CD14-positive monocyte (primary cell): ENCODE measurements at regions not wholly inside any gene's neighbourhood (a gene's known extent, or its start where the extent isn't known, plus 50 kb on each side); places are given as distances from the start of the nearest gene placed in this dataset.

ENCODE experiments used
- DNase-seq, 3 donors: peaks; one replicate each; pipeline ENCODE4 v3.0.0-alpha.2; 2011 to 2022
- H2AFZ ChIP-seq: 2 replicates; pipeline ENCODE4 v1.6.0; 2012; ENCODE audit warnings: mild to moderate bottlenecking, low read depth, low read length, inconsistent platforms; ENCODE audit not compliant: insufficient read depth, poor library complexity, severe bottlenecking
- H3K27ac ChIP-seq, 2 donors: 1 replicate in 1 of 2; 2 replicates in 1 of 2; pipeline ENCODE4 v1.5.1; 2012 to 2013; ENCODE audit warnings: low read length in 2 of 2, control low read depth in 1 of 2, inconsistent platforms in 1 of 2, low read depth in 1 of 2, mild to moderate bottlenecking in 1 of 2
- H3K27me3 ChIP-seq, 2 donors: one replicate each; pipeline versions ENCODE4 v1.6.0 to v1.6.1; 2011 to 2013; ENCODE audit warnings: low read length in 2 of 2; ENCODE audit not compliant: control insufficient read depth in 2 of 2, insufficient read depth in 2 of 2
- H3K36me3 ChIP-seq, 2 donors: replicated peaks in 1 of 2; 1 replicate in 1 of 2; 2 replicates in 1 of 2; pipeline versions ENCODE4 v1.5.1 to v1.6.1; 2012 to 2013; ENCODE audit warnings: low read length in 2 of 2, control low read depth in 1 of 2, inconsistent platforms in 1 of 2, mild to moderate bottlenecking in 1 of 2; ENCODE audit not compliant: insufficient read depth in 2 of 2, control insufficient read depth in 1 of 2
- H3K4me1 ChIP-seq, 2 donors: 1 replicate in 1 of 2; 2 replicates in 1 of 2; pipeline versions ENCODE4 v1.5.1 to v1.6.1; 2012 to 2013; ENCODE audit warnings: low read length in 2 of 2, control low read depth in 1 of 2, inconsistent platforms in 1 of 2, mild to moderate bottlenecking in 1 of 2, moderate library complexity in 1 of 2; ENCODE audit not compliant: insufficient read depth in 2 of 2, control insufficient read depth in 1 of 2
- H3K4me2 ChIP-seq: replicated peaks from 2 replicates; pipeline ENCODE3; 2012; ENCODE audit warnings: low read length, moderate library complexity, mild to moderate bottlenecking; ENCODE audit not compliant: poor library complexity, severe bottlenecking; ENCODE audit errors: extremely low read depth
- H3K4me3 ChIP-seq, 3 experiments: fragments of 200-600 bp in 1 of 3; sonication (generic) in 1 of 3; replicated peaks in 1 of 3; 1 replicate in 2 of 3; 2 replicates in 1 of 3; pipeline ENCODE4 v1.5.1; 2011 to 2013; ENCODE audit warnings: low read length in 3 of 3, mild to moderate bottlenecking in 3 of 3, control low read depth in 2 of 3, low read depth in 2 of 3, inconsistent platforms in 1 of 3, moderate library complexity in 1 of 3
- H3K79me2 ChIP-seq: 2 replicates; pipeline ENCODE4 v1.6.0; 2012; ENCODE audit warnings: mild to moderate bottlenecking, control low read depth, inconsistent platforms, low read length, moderate library complexity; ENCODE audit not compliant: insufficient read depth
- H3K9ac ChIP-seq: 2 replicates; pipeline ENCODE4 v1.6.0; 2017; ENCODE audit warnings: low read length, mild to moderate bottlenecking; ENCODE audit not compliant: insufficient read depth, poor library complexity, severe bottlenecking
- H3K9me3 ChIP-seq, 2 donors: replicated peaks in 1 of 2; 1 replicate in 1 of 2; 2 replicates in 1 of 2; pipeline versions ENCODE4 v1.5.1 to v1.6.1; 2012 to 2013; ENCODE audit warnings: low read length in 2 of 2, control low read depth in 1 of 2; ENCODE audit not compliant: control insufficient read depth in 1 of 2, insufficient read depth in 1 of 2
- H4K20me1 ChIP-seq: 2 replicates; pipeline ENCODE4 v1.6.0; 2012; ENCODE audit warnings: mild to moderate bottlenecking, low read length, control low read depth, moderate library complexity; ENCODE audit not compliant: insufficient read depth
- H3K27ac Mint-ChIP-seq, 7 donors: one replicate each; pipeline ENCODE4 v1.8.0; 2020; ENCODE audit warnings: mild to moderate bottlenecking in 7 of 7, mixed read lengths in 7 of 7, moderate library complexity in 6 of 7, inconsistent platforms in 2 of 7
- H3K27me3 Mint-ChIP-seq, 3 donors: one replicate each; pipeline ENCODE4 v1.8.0; 2021 to 2022; ENCODE audit warnings: low read depth in 3 of 3, mild to moderate bottlenecking in 3 of 3, mixed read lengths in 3 of 3, moderate library complexity in 3 of 3, inconsistent platforms in 1 of 3
- H3K36me3 Mint-ChIP-seq, 2 donors: one replicate each; pipeline ENCODE4 v1.8.0; 2020; ENCODE audit warnings: mixed read lengths in 2 of 2, inconsistent platforms in 1 of 2, mild to moderate bottlenecking in 1 of 2
- H3K4me1 Mint-ChIP-seq: one replicate; pipeline ENCODE4 v1.8.0; 2020; ENCODE audit warnings: mild to moderate bottlenecking, mixed read lengths
- H3K4me3 Mint-ChIP-seq, 2 donors: one replicate each; pipeline ENCODE4 v1.8.0; 2020; ENCODE audit warnings: mild to moderate bottlenecking in 2 of 2, mixed read lengths in 2 of 2, moderate library complexity in 1 of 2
- H3K9me3 Mint-ChIP-seq, 7 donors: one replicate each; pipeline ENCODE4 v1.8.0; 2020 to 2022; ENCODE audit warnings: mixed read lengths in 7 of 7, mild to moderate bottlenecking in 6 of 7, moderate library complexity in 6 of 7, inconsistent platforms in 2 of 7
- CTCF ChIP-seq: fragments of 200-600 bp; IDR thresholded peaks from one replicate; pipeline ENCODE4 v1.8.0; 2022; ENCODE audit warnings: antibody characterized with exemption, mild to moderate bottlenecking
- WGBS: methylation state at CpG from one replicate; pipeline ENCODE4 v1.1.5; 2013; ENCODE audit warnings: missing lambda C conversion rate; ENCODE audit not compliant: insufficient coverage; 5-methylcytosine and 5-hydroxymethylcytosine counted together
- intact Hi-C, 2 donors: fragments of 100-400 bp; cut with micrococcal nuclease; formaldehyde crosslinking; loops; one replicate each; pipeline versions ENCODE4 v1.15.0 to v1.15.1; 2023

GRCh38 chr16:17829811-17830210 is 359.1 kb upstream of the XYLT1 start:
- Mint-ChIP-seq H3K9me3 (peaks cover 0 to 2% (median 0%) of the 10 kb centered on the region in 7 donors), H3K36me3 (no peaks in the 10 kb centered on the region), H3K4me3 (no peak overlapping the region), H3K27ac (no peak overlapping the region), H3K27me3 (peaks cover 0 to 1% (median 0%) of the 10 kb centered on the region in 3 donors), H3K4me1 (no peaks in the 10 kb centered on the region)
- Histone ChIP-seq H3K27me3 (no peaks in the 10 kb centered on the region), H4K20me1 (no peaks in the 10 kb centered on the region), H3K27ac (no peak overlapping the region), H3K9ac (no peak overlapping the region), H3K4me2 (no peak overlapping the region), H3K4me3 (no peak overlapping the region), H3K36me3 (no peaks in the 10 kb centered on the region), H3K9me3 (no peaks in the 10 kb centered on the region), H2AFZ (no peak overlapping the region), H3K79me2 (no peaks in the 10 kb centered on the region), H3K4me1 (no peaks in the 10 kb centered on the region)
- no CpG with 5 or more reads among the region's 3 CpGs for WGBS
- TF ChIP-seq CTCF, result no peak
- intact Hi-C loops, result no loop called here
- no peak for DNase-seq

- Histone ChIP-seq H3K4me3 (no peak overlapping the region), H3K9me3 (no peaks in the 10 kb centered on the region), H3K27ac (no peak overlapping the region), H3K79me2 (no peaks in the 10 kb centered on the region), H3K4me1 (no peaks in the 10 kb centered on the region), H3K27me3 (no peaks in the 10 kb centered on the region), H3K9ac (no peak overlapping the region), H2AFZ (no peak overlapping the region), H3K36me3 (no peaks in the 10 kb centered on the region), H3K4me2 (no peak overlapping the region), H4K20me1 (no peaks in the 10 kb centered on the region)
- Mint-ChIP-seq H3K36me3 (no peaks in the 10 kb centered on the region), H3K4me1 (no peaks in the 10 kb centered on the region), H3K4me3 (no peak overlapping the region), H3K27me3 (peaks cover 0 to 1% (median 0%) of the 10 kb centered on the region in 3 donors), H3K27ac (no peak overlapping the region), H3K9me3 (peaks cover 0 to 4% (median 0%) of the 10 kb centered on the region in 7 donors)
- DNase-seq, result no peak
- intact Hi-C loops, result no loop called here
- no peak for TF ChIP-seq CTCF
- WGBS, result 0% methylated on average over 1 of the region's 2 CpGs
These were observed 357.3 kb upstream of the XYLT1 start for GRCh38 chr16:17828012-17828411.
